H1 (cell line): ENCODE measurements at regions not wholly inside any gene's neighbourhood (a gene's known extent, or its start where the extent isn't known, plus 50 kb on each side); places are given as distances from the start of the nearest gene placed in this dataset.

Experiments
- CTCF ChIA-PET: fragments of 300-600 bp; sonication (Branson Sonifier 250); formaldehyde crosslinking; loops from one replicate; lab custom pipeline; 2021; ENCODE audit not compliant: partially characterized antibody; lab: Charles Lee
- POLR2A ChIA-PET: fragments of 300-600 bp; sonication (Branson Sonifier 250); formaldehyde crosslinking; loops from one replicate; lab custom pipeline; 2021; ENCODE audit warnings: inconsistent platforms; ENCODE audit not compliant: partially characterized antibody; lab: Charles Lee
- DNase-seq, 2 experiments: peaks; one replicate each; pipeline versions ENCODE4 v3.0.0 to v3.0.0-alpha.2; 2010 to 2022; ENCODE audit warnings: low spot score in 2 of 2, low read depth in 1 of 2, mixed read lengths in 1 of 2
- FAIRE-seq: peaks from 2 replicates; lab custom pipeline; 2011; peaks lifted over from hg19 to GRCh38; lab: Jason Lieb, UNC
- H2AFZ ChIP-seq: 2 replicates; pipeline ENCODE4 v1.8.1; 2012; ENCODE audit warnings: low read length, inconsistent platforms
- H2AK5ac ChIP-seq: 2 replicates; pipeline ENCODE4 v1.6.1; 2013; ENCODE audit warnings: low read depth, low read length
- H2BK120ac ChIP-seq: replicated peaks from 2 replicates; pipeline ENCODE3; 2013; ENCODE audit warnings: low read depth, low read length, inconsistent platforms
- H2BK12ac ChIP-seq: 2 replicates; pipeline ENCODE4 v1.6.1; 2013; ENCODE audit warnings: low read depth, low read length
- H2BK15ac ChIP-seq: 2 replicates; pipeline ENCODE4 v1.6.1; 2013; ENCODE audit warnings: low read length
- H2BK20ac ChIP-seq: 2 replicates; pipeline ENCODE4 v1.6.1; 2013; ENCODE audit warnings: low read length
- H2BK5ac ChIP-seq: 2 replicates; pipeline ENCODE4 v1.6.1; 2013; ENCODE audit warnings: low read depth, low read length
- H3K14ac ChIP-seq: 2 replicates; pipeline ENCODE4 v1.6.1; 2013; ENCODE audit warnings: inconsistent platforms; ENCODE audit not compliant: insufficient read length
- H3K18ac ChIP-seq: 2 replicates; pipeline ENCODE4 v1.6.1; 2013; ENCODE audit warnings: low read length; ENCODE audit errors: extremely low read depth
- H3K23ac ChIP-seq: 2 replicates; pipeline ENCODE4 v1.6.1; 2013; ENCODE audit warnings: inconsistent platforms; ENCODE audit not compliant: insufficient read length
- H3K23me2 ChIP-seq: 2 replicates; pipeline ENCODE4 v1.6.1; 2013; ENCODE audit warnings: low read depth, low read length
- H3K27ac ChIP-seq: 2 replicates; pipeline ENCODE4 v1.6.1; 2011; ENCODE audit warnings: low read depth, low read length, inconsistent platforms
- H3K27me3 ChIP-seq, 4 experiments: replicated peaks in 1 of 4; 1 replicate in 1 of 4; 2 replicates in 3 of 4; pipeline versions ENCODE4 v1.6.1 to v1.8.1; 2011 to 2013; ENCODE audit warnings: low read length in 3 of 4, mild to moderate bottlenecking in 3 of 4, inconsistent platforms in 2 of 4, mixed read lengths in 2 of 4, moderate library complexity in 1 of 4; ENCODE audit not compliant: control insufficient read depth in 3 of 4, insufficient read depth in 3 of 4; ENCODE audit errors: extremely low read depth in 1 of 4
- H3K36me3 ChIP-seq, 4 experiments: 2 replicates each; pipeline versions ENCODE4 v1.6.1 to v1.8.1; 2011 to 2013; ENCODE audit warnings: mild to moderate bottlenecking in 4 of 4, low read length in 3 of 4, moderate library complexity in 2 of 4, control low read depth in 1 of 4, inconsistent platforms in 1 of 4; ENCODE audit not compliant: insufficient read depth in 4 of 4, control insufficient read depth in 2 of 4
- H3K4ac ChIP-seq: replicated peaks from 2 replicates; pipeline ENCODE3; 2013; ENCODE audit warnings: low read length, low read depth, mixed read lengths, inconsistent platforms; ENCODE audit not compliant: insufficient read length
- H3K4me1 ChIP-seq, 4 experiments: replicated peaks in 1 of 4; 1 replicate in 1 of 4; 2 replicates in 3 of 4; pipeline versions ENCODE4 v1.6.1 to v1.8.1; 2011 to 2013; ENCODE audit warnings: low read length in 3 of 4, inconsistent platforms in 2 of 4, mixed read lengths in 1 of 4; ENCODE audit not compliant: insufficient read depth in 4 of 4, control insufficient read depth in 3 of 4
- H3K4me2 ChIP-seq, 2 experiments: 2 replicates each; pipeline versions ENCODE4 v1.6.1 to v1.8.1; 2011 to 2013; ENCODE audit warnings: low read depth in 2 of 2, low read length in 2 of 2, control low read depth in 1 of 2, inconsistent platforms in 1 of 2, mild to moderate bottlenecking in 1 of 2; ENCODE audit not compliant: insufficient read depth in 1 of 2
- H3K4me3 ChIP-seq, 4 experiments: fragments of 200-600, 300-600 bp in 1 of 4; sonication (generic), shearing (Covaris generic), sonication (Bioruptor Twin) in 1 of 4; 2 replicates each; pipeline versions ENCODE4 v1.5.1 to v1.8.1; 2011 to 2016; ENCODE audit warnings: low read length in 4 of 4, low read depth in 3 of 4, control low read depth in 2 of 4, inconsistent platforms in 2 of 4, mild to moderate bottlenecking in 2 of 4, mixed read lengths in 1 of 4, moderate library complexity in 1 of 4; ENCODE audit not compliant: insufficient read depth in 2 of 4; ENCODE audit errors: extremely low read depth in 1 of 4
- H3K56ac ChIP-seq: replicated peaks from 2 replicates; pipeline ENCODE3; 2013; ENCODE audit warnings: low read depth, mild to moderate bottlenecking, mixed read lengths, low read length, inconsistent platforms; ENCODE audit not compliant: insufficient read length
- H3K79me1 ChIP-seq: 2 replicates; pipeline ENCODE4 v1.6.1; 2013; ENCODE audit warnings: low read depth, low read length, control low read depth
- H3K79me2 ChIP-seq, 2 experiments: 2 replicates each; pipeline versions ENCODE4 v1.6.1 to v1.8.1; 2012 to 2013; ENCODE audit warnings: low read length in 2 of 2, mild to moderate bottlenecking in 2 of 2, inconsistent platforms in 1 of 2; ENCODE audit not compliant: insufficient read depth in 2 of 2, control insufficient read depth in 1 of 2
- H3K9ac ChIP-seq, 4 experiments: replicated peaks in 1 of 4; 1 replicate in 1 of 4; 2 replicates in 3 of 4; pipeline versions ENCODE4 v1.6.1 to v1.8.1; 2011 to 2013; ENCODE audit warnings: low read depth in 3 of 4, low read length in 3 of 4, control low read depth in 2 of 4, mild to moderate bottlenecking in 2 of 4, moderate library complexity in 2 of 4, inconsistent platforms in 1 of 4; ENCODE audit errors: extremely low read depth in 1 of 4
- H3K9me3 ChIP-seq, 2 experiments: 2 replicates each; pipeline versions ENCODE4 v1.6.1 to v1.8.1; 2012 to 2013; ENCODE audit warnings: mild to moderate bottlenecking in 2 of 2, moderate library complexity in 2 of 2, control low read depth in 1 of 2, inconsistent platforms in 1 of 2, low read depth in 1 of 2, low read length in 1 of 2, mixed read lengths in 1 of 2; ENCODE audit not compliant: insufficient read depth in 2 of 2
- H4K20me1 ChIP-seq, 2 experiments: replicated peaks in 1 of 2; 2 replicates each; pipeline versions ENCODE3 to v1.8.1; 2011 to 2013; ENCODE audit warnings: inconsistent platforms in 2 of 2, low read length in 2 of 2, mild to moderate bottlenecking in 1 of 2; ENCODE audit not compliant: insufficient read depth in 2 of 2, control insufficient read depth in 1 of 2
- H4K5ac ChIP-seq: 2 replicates; pipeline ENCODE4 v1.6.1; 2013; ENCODE audit warnings: low read length, low read depth, mixed read lengths, inconsistent platforms; ENCODE audit not compliant: insufficient read length
- H4K8ac ChIP-seq: 2 replicates; pipeline ENCODE4 v1.8.0; 2013; ENCODE audit warnings: mild to moderate bottlenecking, moderate library complexity, low read length, inconsistent platforms; ENCODE audit not compliant: insufficient read depth; ENCODE audit errors: extremely low read depth
- H4K91ac ChIP-seq: replicated peaks from 2 replicates; pipeline ENCODE3; 2013; ENCODE audit warnings: low read length, mixed read lengths, inconsistent platforms; ENCODE audit not compliant: insufficient read length
- CREB1 ChIP-seq: IDR thresholded peaks from 2 replicates; pipeline ENCODE4 v1.6.1; 2012; ENCODE audit warnings: inconsistent platforms
- WGBS, 2 experiments: shearing (Covaris generic) in 1 of 2; methylation state at CpG; one replicate each; pipeline versions ENCODE4 v1.1.6 to v1.1.7; 2013 to 2015; ENCODE audit warnings: low lambda C conversion rate in 2 of 2, mixed read lengths in 2 of 2, inconsistent platforms in 1 of 2, low coverage in 1 of 2, missing lambda C conversion rate in 1 of 2; ENCODE audit not compliant: insufficient replicate concordance in 2 of 2, insufficient coverage in 1 of 2, insufficient read length in 1 of 2; ENCODE audit errors: extremely low coverage in 1 of 2, missing lambda C conversion rate in 1 of 2; 5-methylcytosine and 5-hydroxymethylcytosine counted together

DNA sequence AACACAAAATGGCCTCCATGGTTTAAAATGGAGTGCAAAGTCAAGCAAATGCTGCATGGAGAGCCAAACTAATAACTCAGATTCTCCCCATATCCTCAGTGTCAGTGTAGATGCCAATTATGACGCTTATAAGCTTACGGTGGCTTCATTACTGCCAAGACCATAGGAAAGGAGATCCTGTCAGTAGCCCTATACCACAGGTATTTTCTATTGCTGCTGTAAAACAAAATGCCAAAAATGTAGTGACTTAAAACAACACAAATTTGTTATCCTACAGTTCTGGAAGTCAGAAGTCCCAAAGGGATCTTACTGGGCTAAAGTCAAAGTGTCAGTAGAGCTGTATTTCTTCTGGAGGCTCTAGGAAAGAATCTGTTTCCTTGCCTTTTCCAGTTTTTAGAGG lies 149.8 kb upstream of the GBE1 start:
- WGBS, 2 experiments = 97% methylated on average over 2 of the region's 2 CpGs; no CpG with 5 or more reads in 1 of the 2 experiments
- H4K91ac ChIP-seq = no peak overlapping the region
- H3K27me3 ChIP-seq = no peaks in the 10 kb centered on the region
- no peak overlapping the region for H3K18ac ChIP-seq
- no peak overlapping the region for H4K5ac ChIP-seq
- no peak overlapping the region for H2BK15ac ChIP-seq
- no peak for TF ChIP-seq CREB1
- TF ChIP-seq, all 59 proteins: peak for 0
- CTCF ChIA-PET = interaction anchor here (0.8 to 5.0 kb wide), 11 partner anchors 10 to 285 kb away, joined by 3 to 61 read pairs (median 4); no protein-coding TSS in a partner anchor
- Histone ChIP-seq H3K23ac (no peak overlapping the region), H2BK120ac (no peak overlapping the region), H3K14ac (no peak overlapping the region), H2AK5ac (no peak overlapping the region), H3K4me2 (no peak overlapping the region), H3K56ac (no peak overlapping the region), H3K4me1 (no peaks in the 10 kb centered on the region), H3K79me1 (no peaks in the 10 kb centered on the region), H3K9ac (no peak overlapping the region), H3K36me3 (no peaks in the 10 kb centered on the region), H3K9me3 (no peaks in the 10 kb centered on the region), H3K79me2 (no peaks in the 10 kb centered on the region), H2BK20ac (no peak overlapping the region), H4K20me1 (no peaks in the 10 kb centered on the region), H4K8ac (no peak overlapping the region), H2BK12ac (no peak overlapping the region), H3K27ac (no peak overlapping the region), H3K23me2 (no peaks in the 10 kb centered on the region), H3K4ac (no peak overlapping the region), H2AFZ (0 out of 2 replicates have a peak overlapping the region, but pooled peaks have one; percentile 66), H2BK5ac (no peak overlapping the region), H3K4me3 (no peak overlapping the region)
- no peak for DNase-seq
- no peak for FAIRE-seq
- POLR2A ChIA-PET = no interaction called here
